Thymus (tissue), 11 donors: ENCODE measurements at regions not wholly inside any gene's neighbourhood (a gene's known extent, or its start where the extent isn't known, plus 50 kb on each side); places are given as distances from the start of the nearest gene placed in this dataset.
"Not testable (repeated sequence)": the region's sequence is repeated elsewhere in the genome, so short reads cannot be mapped to it uniquely, and the experiment has no call there.

Experiments
- DNase-seq, 9 donors: peaks; one replicate each; pipeline ENCODE4 v3.0.0-alpha.2; 2013; ENCODE audit warnings: low spot score in 9 of 9, low read depth in 6 of 9, missing footprints in 1 of 9
- H3K27ac ChIP-seq, 2 donors: one replicate each; pipeline ENCODE4 v1.5.1; 2013; ENCODE audit warnings: control low read depth in 1 of 2, low read depth in 1 of 2, low read length in 1 of 2, mild to moderate bottlenecking in 1 of 2, moderate library complexity in 1 of 2
- H3K27me3 ChIP-seq, 2 donors: one replicate each; pipeline ENCODE4 v1.5.1; 2013; ENCODE audit warnings: low read length in 1 of 2; ENCODE audit not compliant: control insufficient read depth in 2 of 2, insufficient read depth in 1 of 2
- H3K36me3 ChIP-seq, 2 donors: one replicate each; pipeline ENCODE4 v1.5.1; 2013; ENCODE audit warnings: low read length in 1 of 2, mild to moderate bottlenecking in 1 of 2, moderate library complexity in 1 of 2; ENCODE audit not compliant: control insufficient read depth in 2 of 2, insufficient read depth in 2 of 2
- H3K4me1 ChIP-seq, 2 donors: one replicate each; pipeline ENCODE4 v1.5.1; 2013; ENCODE audit warnings: low read length in 2 of 2; ENCODE audit not compliant: control insufficient read depth in 2 of 2, insufficient read depth in 2 of 2
- H3K4me3 ChIP-seq, 2 donors: one replicate each; pipeline ENCODE4 v1.5.1; 2013; ENCODE audit warnings: low read length in 2 of 2, control low read depth in 1 of 2, mild to moderate bottlenecking in 1 of 2
- H3K9me3 ChIP-seq, 2 donors: one replicate each; pipeline ENCODE4 v1.5.1; 2013; ENCODE audit warnings: low read length in 1 of 2, mild to moderate bottlenecking in 1 of 2; ENCODE audit not compliant: control insufficient read depth in 2 of 2, insufficient read depth in 1 of 2
- WGBS: extraction: QIAGEN DNeasy Blood & Tissue Kit; methylation state at CpG from one replicate; pipeline ENCODE4 v1.1.7; 2013; 5-methylcytosine and 5-hydroxymethylcytosine counted together
- donor health status: healthy.

- H3K9me3 ChIP-seq: no peaks in the 10 kb centered on the region
- no peaks in the 10 kb centered on the region for H3K27me3 ChIP-seq
- 67% methylated on average over 4 of the region's 4 CpGs for WGBS
- DNase-seq: no peak
- H3K4me3 ChIP-seq: no peak overlapping the region
- no peak overlapping the region for H3K27ac ChIP-seq
- no peaks in the 10 kb centered on the region for H3K4me1 ChIP-seq
- no peaks in the 10 kb centered on the region for H3K36me3 ChIP-seq
Measured at GRCh38 chr11:19426756-19427403, 186.1 kb upstream of the E2F8 start.

- Histone ChIP-seq H3K4me1 (no peaks in the 10 kb centered on the region), H3K27me3 (no peaks in the 10 kb centered on the region), H3K27ac (no peak overlapping the region), H3K4me3 (no peak overlapping the region), H3K36me3 (no peaks in the 10 kb centered on the region), H3K9me3 (no peaks in the 10 kb centered on the region)
- WGBS: 56% methylated on average over 5 of the region's 5 CpGs
- no peak for DNase-seq
Measured at GRCh38 chr11:19426011-19426755, 185.4 kb upstream of the E2F8 start.

DNA sequence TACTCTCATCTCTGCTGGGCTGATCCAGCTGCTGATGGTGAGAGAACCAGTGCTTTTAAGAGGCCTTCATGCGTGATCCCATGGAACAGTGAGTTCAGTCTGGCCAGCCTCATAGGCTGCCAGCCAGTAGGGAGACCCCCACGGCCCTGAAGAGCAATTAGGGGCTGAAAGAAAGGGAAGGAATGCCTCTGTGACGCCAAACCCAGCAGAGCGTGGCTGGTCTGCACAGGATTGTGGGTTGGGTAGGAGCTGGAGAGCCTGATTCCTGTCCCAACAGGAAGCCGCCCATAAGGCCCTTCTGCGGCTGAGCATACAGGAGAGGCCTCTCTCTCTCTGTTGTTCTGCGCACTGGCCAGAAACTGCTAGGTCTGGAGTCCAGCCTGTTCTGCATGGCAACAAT, 181.5 kb upstream of the E2F8 start:
- Histone ChIP-seq H3K27me3 (no peaks in the 10 kb centered on the region), H3K27ac (no peak overlapping the region), H3K4me3 (no peak overlapping the region), H3K36me3 (no peaks in the 10 kb centered on the region), H3K4me1 (no peaks in the 10 kb centered on the region), H3K9me3 (no peaks in the 10 kb centered on the region)
- no peak for DNase-seq
- WGBS: 80% methylated on average over 7 of the region's 7 CpGs

GRCh38 chr11:19420868-19421533, 180.3 kb upstream of the E2F8 start:
- H3K4me3 ChIP-seq: no peak overlapping the region
- H3K9me3 ChIP-seq: no peaks in the 10 kb centered on the region
- DNase-seq: no peak
- H3K27ac ChIP-seq: no peak overlapping the region
- H3K4me1 ChIP-seq: no peaks in the 10 kb centered on the region
- 73% methylated on average over 6 of the region's 6 CpGs for WGBS
- H3K36me3 ChIP-seq: no peaks in the 10 kb centered on the region
- no peaks in the 10 kb centered on the region for H3K27me3 ChIP-seq

DNA sequence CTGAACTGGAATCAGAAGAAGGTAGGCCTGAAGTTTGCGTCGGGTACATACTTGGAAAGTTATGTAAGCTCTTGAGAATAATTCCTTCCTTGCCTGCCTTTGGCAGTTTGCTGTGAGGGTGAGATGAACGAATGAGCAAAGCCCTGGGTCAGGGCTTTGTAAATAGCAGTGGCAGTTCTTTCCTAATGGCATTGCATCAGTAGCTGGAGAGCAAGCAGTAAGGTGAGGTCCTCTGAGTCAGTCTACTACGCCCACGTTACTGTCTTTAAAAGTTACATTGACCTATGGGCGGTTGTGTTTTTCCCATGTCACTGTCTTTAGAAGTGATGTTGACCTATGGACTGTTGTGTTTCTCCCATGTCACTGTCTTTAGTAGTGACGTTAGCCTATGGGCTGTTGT, 179.1 kb upstream of the E2F8 start:
- WGBS: 91% methylated on average over 7 of the region's 7 CpGs
- no peak overlapping the region for H3K27ac ChIP-seq
- no peak for DNase-seq

DNA sequence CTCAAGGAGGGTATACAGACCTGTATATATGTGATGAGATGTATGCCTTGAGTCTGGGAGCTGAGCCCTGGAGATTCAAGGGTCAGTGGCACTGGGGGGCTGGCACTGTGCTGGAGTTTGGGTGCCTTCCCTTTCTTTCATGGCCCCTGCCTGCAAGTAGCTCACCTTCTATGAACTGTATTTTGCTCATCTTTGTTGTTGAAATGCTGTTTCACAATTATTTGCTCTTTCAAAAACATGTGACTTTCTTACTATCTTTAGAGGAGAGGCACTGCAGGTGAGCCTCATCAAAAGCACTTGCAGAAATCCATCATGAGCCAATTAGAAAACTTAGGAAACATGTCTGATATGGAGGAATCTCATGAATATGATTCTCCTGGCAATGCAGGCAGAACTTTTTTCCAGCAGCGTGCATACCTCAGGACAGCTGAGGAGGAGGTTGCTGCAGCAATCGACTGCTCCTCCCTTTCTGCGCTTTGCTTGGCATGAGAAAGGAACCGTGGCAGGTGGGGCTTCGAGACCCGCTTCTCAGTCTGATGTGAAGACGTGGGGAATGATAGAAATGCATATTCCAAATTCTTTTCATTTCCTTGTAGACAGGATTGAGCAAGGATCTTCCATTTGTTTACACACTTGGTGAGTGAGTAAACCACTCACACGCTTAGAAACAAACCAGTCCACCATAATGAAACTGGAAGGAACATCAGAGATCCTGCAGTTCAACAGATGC, 178.4 kb upstream of the E2F8 start:
- WGBS: 47% methylated on average over 8 of the region's 8 CpGs
- Histone ChIP-seq H3K9me3 (no peaks in the 10 kb centered on the region), H3K27ac (no peak overlapping the region), H3K4me1 (no peaks in the 10 kb centered on the region), H3K27me3 (no peaks in the 10 kb centered on the region), H3K4me3 (no peak overlapping the region), H3K36me3 (no peaks in the 10 kb centered on the region)
- DNase-seq: no peak

More for the DNA sequence above, 179.1 kb upstream of the E2F8 start:
- Histone ChIP-seq H3K36me3 (no peaks in the 10 kb centered on the region), H3K27me3 (no peaks in the 10 kb centered on the region), H3K9me3 (no peaks in the 10 kb centered on the region), H3K4me3 (no peak overlapping the region), H3K4me1 (no peaks in the 10 kb centered on the region)

DNA sequence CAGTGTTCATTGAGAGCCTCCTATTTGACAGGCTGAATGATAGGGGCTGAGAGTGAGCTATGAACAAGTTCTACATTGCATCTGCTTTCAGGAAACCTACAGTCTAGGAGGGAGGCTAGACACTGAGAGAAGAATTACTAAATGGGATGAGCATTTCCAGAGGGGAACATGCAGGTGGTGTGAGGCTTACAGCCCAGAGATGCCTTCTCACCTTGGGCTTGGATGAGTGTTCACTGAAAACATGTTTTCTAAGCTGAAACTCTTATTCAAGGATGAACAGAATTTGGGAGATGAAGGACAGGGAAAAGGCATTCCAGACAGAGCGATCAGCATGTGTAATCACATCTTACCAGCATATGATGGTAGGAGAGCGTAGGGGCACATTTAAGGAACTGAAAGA, 177.5 kb upstream of the E2F8 start:
- Histone ChIP-seq H3K27me3 (no peaks in the 10 kb centered on the region), H3K4me3 (no peak overlapping the region), H3K27ac (no peak overlapping the region), H3K4me1 (no peaks in the 10 kb centered on the region), H3K36me3 (no peaks in the 10 kb centered on the region), H3K9me3 (no peaks in the 10 kb centered on the region)
- WGBS: 95% methylated on average over 2 of the region's 2 CpGs
- no peak for DNase-seq

- not testable (repeated sequence) for H3K4me3 ChIP-seq, H3K27ac ChIP-seq, H3K27me3 ChIP-seq, H3K9me3 ChIP-seq, DNase-seq, H3K36me3 ChIP-seq, H3K4me1 ChIP-seq
- 4% methylated on average over 3 of the region's 3 CpGs for WGBS
Measured at GRCh38 chr11:19412070-19412469, 171.3 kb upstream of the E2F8 start.

- H3K9me3 ChIP-seq: no peaks in the 10 kb centered on the region
- no peaks in the 10 kb centered on the region for H3K27me3 ChIP-seq
- 81% methylated on average over 3 of the region's 3 CpGs for WGBS
- H3K36me3 ChIP-seq: no peaks in the 10 kb centered on the region
- H3K27ac ChIP-seq: no peak overlapping the region
- DNase-seq: no peak
- no peaks in the 10 kb centered on the region for H3K4me1 ChIP-seq
- H3K4me3 ChIP-seq: no peak overlapping the region
Measured at GRCh38 chr11:19410032-19410431, 169.3 kb upstream of the E2F8 start.
